Activated CD4-positive, alpha-beta T cell treated with anti-CD3 and anti-CD28 coated beads, Interleukin-10, Interleukin-2, amounts not matched to agents 100 ng/mL and 50 ng/mL, durations not matched to agents 16 hours and 8 hours (primary cell): ENCODE measurements at regions not wholly inside any gene's neighbourhood (a gene's known extent, or its start where the extent isn't known, plus 50 kb on each side); places are given as distances from the start of the nearest gene placed in this dataset.

Experiments
- DNase-seq: peaks from one replicate; pipeline ENCODE4 v3.0.0-alpha.2; 2020

GRCh38 chr10:78942091-78942501 is 126.7 kb upstream of the ZMIZ1 start:
- DNase-seq: no peak

- DNase-seq: no peak
Observed at GRCh38 chr10:78944723-78945312, 123.9 kb upstream of the ZMIZ1 start.

GRCh38 chr10:78945838-78946237 is 122.9 kb upstream of the ZMIZ1 start:
- DNase-seq: no peak

GRCh38 chr10:78947226-78947625 is 121.5 kb upstream of the ZMIZ1 start:
- no peak for DNase-seq

GRCh38 chr10:78947733-78948132 is 121.0 kb upstream of the ZMIZ1 start:
- no peak for DNase-seq

GRCh38 chr10:78948621-78949030 is 120.1 kb upstream of the ZMIZ1 start:
- no peak for DNase-seq

GRCh38 chr10:78950656-78951587 is 117.8 kb upstream of the ZMIZ1 start:
- DNase-seq: no peak

GRCh38 chr10:78952030-78952429 is 116.7 kb upstream of the ZMIZ1 start:
- no peak for DNase-seq

GRCh38 chr10:78952686-78953085 is 116.1 kb upstream of the ZMIZ1 start:
- no peak for DNase-seq

GRCh38 chr10:78953113-78953798 is 115.5 kb upstream of the ZMIZ1 start:
- DNase-seq: no peak

GRCh38 chr10:78953799-78954297 is 114.9 kb upstream of the ZMIZ1 start:
- DNase-seq: no peak

GRCh38 chr10:78954689-78955088 is 114.1 kb upstream of the ZMIZ1 start:
- DNase-seq: no peak

GRCh38 chr10:78955206-78955605 is 113.6 kb upstream of the ZMIZ1 start:
- no peak for DNase-seq

- DNase-seq: no peak
Observed at GRCh38 chr10:78956391-78956790, 112.4 kb upstream of the ZMIZ1 start.

- DNase-seq: no peak
Observed at GRCh38 chr10:78957471-78958039, 111.2 kb upstream of the ZMIZ1 start.

- DNase-seq: no peak
Observed at GRCh38 chr10:78959217-78959923, 109.4 kb upstream of the ZMIZ1 start.

GRCh38 chr10:78959924-78960285 is 108.9 kb upstream of the ZMIZ1 start:
- DNase-seq: no peak

- no peak for DNase-seq
Observed at GRCh38 chr10:78960316-78960800, 108.4 kb upstream of the ZMIZ1 start.

GRCh38 chr10:78961760-78962159 is 107.0 kb upstream of the ZMIZ1 start:
- DNase-seq: no peak

GRCh38 chr10:78963074-78964034 is 105.4 kb upstream of the ZMIZ1 start:
- DNase-seq: no peak

- no peak for DNase-seq
Observed at GRCh38 chr10:78964274-78964951, 104.4 kb upstream of the ZMIZ1 start.
